ENCODE measurements at regions not wholly inside any gene's neighbourhood (a gene's known extent, or its start where the extent isn't known, plus 50 kb on each side); places are given as distances from the start of the nearest gene placed in this dataset.

- Mint-ChIP-seq H3K27me3 (ENCODE audit: insufficient read depth) (peaks cover 13% of the 10 kb centered on the region), H3K27ac (no peak overlapping the region), H3K4me1 (ENCODE audit: low read depth) (peaks cover 12% of the 10 kb centered on the region), H3K9me3 (no peaks in the 10 kb centered on the region), H3K4me3 (no peak overlapping the region), H3K36me3 (ENCODE audit: low read depth) (no peaks in the 10 kb centered on the region)
- no peak for DNase-seq (ENCODE audit: low spot score)
- intact Hi-C loops (cut with micrococcal nuclease), result no loop called here
Observed at GRCh38 chr3:197445896-197446699, 109.7 kb downstream of the BDH1 start.

GRCh38 chr3:197444793-197445379 is 110.9 kb downstream of the BDH1 start:
- intact Hi-C loops (cut with micrococcal nuclease), result no loop called here
- no peaks in the 10 kb centered on the region for H3K9me3 Mint-ChIP-seq
- H3K4me3 Mint-ChIP-seq, result no peak overlapping the region
- peaks cover 15% of the 10 kb centered on the region for H3K27me3 Mint-ChIP-seq (ENCODE audit: insufficient read depth)
- H3K36me3 Mint-ChIP-seq (ENCODE audit: low read depth), result no peaks in the 10 kb centered on the region
- DNase-seq (ENCODE audit: low spot score), result no peak
- no peak overlapping the region for H3K27ac Mint-ChIP-seq
- H3K4me1 Mint-ChIP-seq (ENCODE audit: low read depth), result peaks cover 12% of the 10 kb centered on the region

- Mint-ChIP-seq H3K36me3 (ENCODE audit: low read depth) (no peaks in the 10 kb centered on the region), H3K27ac (no peak overlapping the region), H3K9me3 (no peaks in the 10 kb centered on the region), H3K27me3 (ENCODE audit: insufficient read depth) (peaks cover 11% of the 10 kb centered on the region), H3K4me3 (no peak overlapping the region), H3K4me1 (ENCODE audit: low read depth) (peaks cover 12% of the 10 kb centered on the region)
- no peak for DNase-seq (ENCODE audit: low spot score)
- intact Hi-C loops (cut with micrococcal nuclease), result no loop called here
Observed at GRCh38 chr3:197443506-197443905, 112.3 kb downstream of the BDH1 start.

GRCh38 chr3:197440717-197441303 is 115.0 kb downstream of the BDH1 start:
- Mint-ChIP-seq H3K36me3 (ENCODE audit: low read depth) (no peaks in the 10 kb centered on the region), H3K27me3 (ENCODE audit: insufficient read depth) (peaks cover 11% of the 10 kb centered on the region), H3K4me1 (ENCODE audit: low read depth) (peaks cover 12% of the 10 kb centered on the region), H3K27ac (no peak overlapping the region), H3K9me3 (no peaks in the 10 kb centered on the region), H3K4me3 (no peak overlapping the region)
- intact Hi-C loops (cut with micrococcal nuclease), result no loop called here
- no peak for DNase-seq (ENCODE audit: low spot score)

GRCh38 chr3:197438906-197439305 is 116.9 kb downstream of the BDH1 start:
- H3K9me3 Mint-ChIP-seq, result no peaks in the 10 kb centered on the region

GRCh38 chr3:197435426-197435825 is 120.3 kb downstream of the BDH1 start:
- Mint-ChIP-seq H3K27me3 (ENCODE audit: insufficient read depth) (peaks cover 11% of the 10 kb centered on the region), H3K4me1 (ENCODE audit: low read depth) (peaks cover 18% of the 10 kb centered on the region), H3K9me3 (no peaks in the 10 kb centered on the region), H3K36me3 (ENCODE audit: low read depth) (no peaks in the 10 kb centered on the region), H3K4me3 (no peak overlapping the region), H3K27ac (no peak overlapping the region)
- intact Hi-C loops (cut with micrococcal nuclease), result no loop called here
- DNase-seq (ENCODE audit: low spot score), result no peak

More at GRCh38 chr3:197438906-197439305, 116.9 kb downstream of the BDH1 start:
- H3K27me3 Mint-ChIP-seq (ENCODE audit: insufficient read depth), result peaks cover 14% of the 10 kb centered on the region
- H3K4me3 Mint-ChIP-seq, result no peak overlapping the region
- H3K4me1 Mint-ChIP-seq (ENCODE audit: low read depth), result peaks cover 1% of the 10 kb centered on the region
- no peaks in the 10 kb centered on the region for H3K36me3 Mint-ChIP-seq (ENCODE audit: low read depth)
- no peak for DNase-seq (ENCODE audit: low spot score)
- intact Hi-C loops (cut with micrococcal nuclease), result no loop called here
- no peak overlapping the region for H3K27ac Mint-ChIP-seq

GRCh38 chr3:197434830-197435229 is 120.9 kb downstream of the BDH1 start:
- H3K9me3 Mint-ChIP-seq, result no peaks in the 10 kb centered on the region
- H3K4me1 Mint-ChIP-seq (ENCODE audit: low read depth), result peaks cover 22% of the 10 kb centered on the region
- H3K36me3 Mint-ChIP-seq (ENCODE audit: low read depth), result no peaks in the 10 kb centered on the region
- DNase-seq (ENCODE audit: low spot score), result no peak
- H3K4me3 Mint-ChIP-seq, result no peak overlapping the region
- H3K27me3 Mint-ChIP-seq (ENCODE audit: insufficient read depth), result peaks cover 11% of the 10 kb centered on the region
- intact Hi-C loops (cut with micrococcal nuclease), result no loop called here
- no peak overlapping the region for H3K27ac Mint-ChIP-seq

GRCh38 chr3:197432384-197433127 is 123.2 kb downstream of the BDH1 start:
- intact Hi-C loops (cut with micrococcal nuclease), result no loop called here
- no peak overlapping the region for H3K4me3 Mint-ChIP-seq
- peaks cover 42% of the 10 kb centered on the region for H3K4me1 Mint-ChIP-seq (ENCODE audit: low read depth)
- H3K27ac Mint-ChIP-seq, result no peak overlapping the region
- DNase-seq (ENCODE audit: low spot score), result no peak
- peaks cover 11% of the 10 kb centered on the region for H3K27me3 Mint-ChIP-seq (ENCODE audit: insufficient read depth)
- no peaks in the 10 kb centered on the region for H3K9me3 Mint-ChIP-seq
- H3K36me3 Mint-ChIP-seq (ENCODE audit: low read depth), result no peaks in the 10 kb centered on the region

- Mint-ChIP-seq H3K36me3 (ENCODE audit: low read depth) (no peaks in the 10 kb centered on the region), H3K27me3 (ENCODE audit: insufficient read depth) (peaks cover 11% of the 10 kb centered on the region), H3K27ac (no peak overlapping the region), H3K4me1 (ENCODE audit: low read depth) (peaks cover 52% of the 10 kb centered on the region), H3K4me3 (no peak overlapping the region), H3K9me3 (no peaks in the 10 kb centered on the region)
- DNase-seq (ENCODE audit: low spot score), result no peak
- intact Hi-C loops (cut with micrococcal nuclease), result no loop called here
Observed at GRCh38 chr3:197431346-197431910, 124.3 kb downstream of the BDH1 start.

- intact Hi-C loops (cut with micrococcal nuclease), result no loop called here
- H3K9me3 Mint-ChIP-seq, result no peaks in the 10 kb centered on the region
- no peaks in the 10 kb centered on the region for H3K36me3 Mint-ChIP-seq (ENCODE audit: low read depth)
- peak overlapping the region; percentile 38 for H3K27ac Mint-ChIP-seq
- DNase-seq (ENCODE audit: low spot score), result no peak
- H3K4me1 Mint-ChIP-seq (ENCODE audit: low read depth), result peaks cover 52% of the 10 kb centered on the region
- no peak overlapping the region for H3K4me3 Mint-ChIP-seq
- H3K27me3 Mint-ChIP-seq (ENCODE audit: insufficient read depth), result peaks cover 11% of the 10 kb centered on the region
Observed at GRCh38 chr3:197430934-197431333, 124.8 kb downstream of the BDH1 start.

- H3K27me3 Mint-ChIP-seq (ENCODE audit: insufficient read depth), result peaks cover 13% of the 10 kb centered on the region
- peaks cover 52% of the 10 kb centered on the region for H3K4me1 Mint-ChIP-seq (ENCODE audit: low read depth)
- DNase-seq (ENCODE audit: low spot score), result no peak
- H3K9me3 Mint-ChIP-seq, result no peaks in the 10 kb centered on the region
- no peaks in the 10 kb centered on the region for H3K36me3 Mint-ChIP-seq (ENCODE audit: low read depth)
- H3K27ac Mint-ChIP-seq, result peak overlapping the region; percentile 38
- no peak overlapping the region for H3K4me3 Mint-ChIP-seq
- intact Hi-C loops (cut with micrococcal nuclease), result no loop called here
Observed at GRCh38 chr3:197430502-197430901, 125.3 kb downstream of the BDH1 start.

- peak overlapping the region; percentile 78 for H3K27ac Mint-ChIP-seq
Observed at GRCh38 chr3:197428952-197429351, 126.8 kb downstream of the BDH1 start.

More at GRCh38 chr3:197428952-197429351, 126.8 kb downstream of the BDH1 start:
- peak overlapping the region; percentile 20 for H3K4me3 Mint-ChIP-seq
- H3K27me3 Mint-ChIP-seq (ENCODE audit: insufficient read depth), result peaks cover 17% of the 10 kb centered on the region
- no peaks in the 10 kb centered on the region for H3K36me3 Mint-ChIP-seq (ENCODE audit: low read depth)
- H3K9me3 Mint-ChIP-seq, result no peaks in the 10 kb centered on the region
- peaks cover 52% of the 10 kb centered on the region for H3K4me1 Mint-ChIP-seq (ENCODE audit: low read depth)
- intact Hi-C loops (cut with micrococcal nuclease), result loop anchor here (5.0 kb wide), 1 partner anchor 37 kb away; no protein-coding TSS in a partner anchor
- no peak for DNase-seq (ENCODE audit: low spot score)

All from activated T-helper 1 cell treated with anti-CD3 and anti-CD28 coated beads, Interleukin-12 subunit alpha, Interleukin-12 subunit beta, Interleukin-2, Interleukin-4 antibody, amounts not matched to agents 30 ng/mL and 10 ng/mL and 1 ng/mL, durations not matched to agents 14 hours and 24 hours and 36 hours (primary cell).